ENCODE measurements at regions not wholly inside any gene's neighbourhood (a gene's known extent, or its start where the extent isn't known, plus 50 kb on each side); places are given as distances from the start of the nearest gene placed in this dataset.

- TF ChIP-seq CTCF (IDR thresholded peaks at IDR 0.05): no peak
- TF ChIP-seq POLR2A (IDR thresholded peaks at IDR 0.05): no peak
Measured at GRCh38 chr2:234725528-234726264, 226.1 kb upstream of the SH3BP4 start.

Data from heart left ventricle (tissue), 13 donors.